NCI-H345 (cell line): ENCODE measurements at regions not wholly inside any gene's neighbourhood (a gene's known extent, or its start where the extent isn't known, plus 50 kb on each side); places are given as distances from the start of the nearest gene placed in this dataset.

Experiments
- DNase-seq: peaks from one replicate; lab custom pipeline; 2025; lab: John Stamatoyannopoulos, UW

GRCh38 chr17:72064606-72065193 is 56.1 kb upstream of the SOX9 start:
- DNase-seq: no peak

- no peak for DNase-seq
These were observed 55.3 kb upstream of the SOX9 start for GRCh38 chr17:72065556-72065955.

- no peak for DNase-seq
These were observed 52.2 kb upstream of the SOX9 start for GRCh38 chr17:72068643-72069042.

- no peak for DNase-seq
These were observed 51.1 kb upstream of the SOX9 start for GRCh38 chr17:72069586-72070202.
